SK-N-SH (cell line): ENCODE measurements at regions not wholly inside any gene's neighbourhood (a gene's known extent, or its start where the extent isn't known, plus 50 kb on each side); places are given as distances from the start of the nearest gene placed in this dataset.

ENCODE experiments used
- CTCF ChIA-PET: fragments of 300-600, 350-600 bp; formaldehyde crosslinking; extraction: SDS; loops from one replicate; lab custom pipeline; 2021; lab: Yijun Ruan, JAX
- POLR2A ChIA-PET: fragments of 350-600 bp; sonication (Branson Sonifier 250); formaldehyde crosslinking; extraction: SDS; loops from one replicate; lab custom pipeline; 2020; ENCODE audit warnings: antibody characterized with exemption, inconsistent platforms; lab: Yijun Ruan, JAX
- DNase-seq: peaks from one replicate; pipeline ENCODE4 v3.0.0; 2012
- H2AFZ ChIP-seq: fragments of 200-600 bp; sonication (generic); 2 replicates; pipeline ENCODE4 v1.8.1; 2016; ENCODE audit warnings: antibody characterized with exemption, mild to moderate bottlenecking, low read depth
- H3F3A ChIP-seq: fragments of 200-600 bp; sonication (generic); replicated peaks from 2 replicates; pipeline ENCODE3; 2016; ENCODE audit warnings: antibody characterized with exemption, mild to moderate bottlenecking; ENCODE audit not compliant: insufficient read depth
- H3K27ac ChIP-seq, 2 experiments: fragments of 200-500 bp in 1 of 2; fragments of 200-600 bp in 1 of 2; sonication (Bioruptor generic) in 1 of 2; sonication (generic), shearing (Covaris generic) in 1 of 2; 2 replicates each; pipeline versions ENCODE4 v1.5.1 to v1.6.1; 2014 to 2016; ENCODE audit warnings: low read depth in 2 of 2, inconsistent platforms in 1 of 2, low read length in 1 of 2, mild to moderate bottlenecking in 1 of 2, mixed read lengths in 1 of 2
- H3K27me3 ChIP-seq: fragments of 200-600 bp; sonication (generic), shearing (Covaris generic); 2 replicates; pipeline ENCODE4 v1.6.1; 2016; ENCODE audit warnings: mixed run types; ENCODE audit not compliant: insufficient read depth
- H3K36me3 ChIP-seq, 2 experiments: fragments of 200-500 bp in 1 of 2; fragments of 200-600 bp in 1 of 2; sonication (Bioruptor generic) in 1 of 2; sonication (generic) in 1 of 2; replicated peaks in 1 of 2; 2 replicates each; pipeline versions ENCODE3 to v1.5.1; 2014 to 2016; ENCODE audit warnings: low read length in 1 of 2, mild to moderate bottlenecking in 1 of 2; ENCODE audit not compliant: insufficient read depth in 2 of 2, control insufficient read depth in 1 of 2
- H3K4me1 ChIP-seq, 2 experiments: fragments of 200-500 bp in 1 of 2; fragments of 200-600 bp in 1 of 2; sonication (Bioruptor generic) in 1 of 2; sonication (generic), shearing (Covaris generic) in 1 of 2; 2 replicates each; pipeline versions ENCODE4 v1.5.1 to v1.6.1; 2014 to 2016; ENCODE audit warnings: low read depth in 1 of 2, low read length in 1 of 2, mixed run types in 1 of 2; ENCODE audit not compliant: insufficient read depth in 2 of 2, control insufficient read depth in 1 of 2
- H3K4me2 ChIP-seq: fragments of 200-600 bp; sonication (generic), shearing (Covaris generic); 2 replicates; pipeline ENCODE4 v1.6.1; 2017; ENCODE audit warnings: mixed run types
- H3K4me3 ChIP-seq, 2 experiments: fragments of 200-500 bp in 1 of 2; fragments of 200-600 bp in 1 of 2; sonication (Bioruptor generic) in 1 of 2; sonication (generic), shearing (Covaris generic) in 1 of 2; 2 replicates each; pipeline versions ENCODE4 v1.5.1 to v1.8.1; 2014 to 2016; ENCODE audit warnings: low read depth in 2 of 2, inconsistent platforms in 1 of 2, low read length in 1 of 2, mild to moderate bottlenecking in 1 of 2, mixed read lengths in 1 of 2, moderate library complexity in 1 of 2
- H3K79me2 ChIP-seq: fragments of 200-600 bp; sonication (generic); 2 replicates; pipeline ENCODE4 v1.8.1; 2017; ENCODE audit warnings: mild to moderate bottlenecking; ENCODE audit not compliant: insufficient read depth
- H3K9ac ChIP-seq: fragments of 200-600 bp; sonication (generic); 2 replicates; pipeline ENCODE4 v1.6.1; 2017; ENCODE audit warnings: mixed run types
- H3K9me2 ChIP-seq: fragments of 200-600 bp; sonication (generic); 2 replicates; pipeline ENCODE4 v1.6.1; 2017; ENCODE audit warnings: mixed run types
- H3K9me3 ChIP-seq: fragments of 200-600 bp; sonication (generic); 2 replicates; pipeline ENCODE4 v1.6.1; 2017; ENCODE audit warnings: mixed run types, mild to moderate bottlenecking, moderate library complexity
- H4K20me1 ChIP-seq: fragments of 200-600 bp; sonication (generic); 2 replicates; pipeline ENCODE4 v1.6.1; 2017; ENCODE audit warnings: mild to moderate bottlenecking, mixed run types; ENCODE audit not compliant: insufficient read depth
- CHD2 ChIP-seq: fragments of 150-350 bp; IDR thresholded peaks from 2 replicates; pipeline ENCODE4 v1.6.1; 2018; ENCODE audit warnings: low read length; ENCODE audit not compliant: partially characterized antibody
- FOSL2 ChIP-seq: IDR thresholded peaks from 2 replicates; pipeline ENCODE4 v1.4.0; 2012; ENCODE audit warnings: low read depth, mild to moderate bottlenecking, moderate library complexity, borderline replicate concordance
- FOXJ3 ChIP-seq: sonication (generic); formaldehyde crosslinking; IDR thresholded peaks from 2 replicates; pipeline ENCODE4 v1.5.1; 2020; ENCODE audit warnings: mild to moderate bottlenecking, missing genetic modification reagents
- GABPA ChIP-seq: IDR thresholded peaks from 2 replicates; pipeline ENCODE4 v1.4.0; 2012; ENCODE audit warnings: low read depth, mild to moderate bottlenecking
- GATA2 ChIP-seq: sonication (generic); formaldehyde crosslinking; IDR thresholded peaks from 2 replicates; pipeline ENCODE4 v1.5.0; 2020; ENCODE audit warnings: mild to moderate bottlenecking, missing genetic modification reagents
- JUND ChIP-seq: IDR thresholded peaks from 2 replicates; pipeline ENCODE4 v1.4.0; 2012
- MAX ChIP-seq: IDR thresholded peaks from 2 replicates; pipeline ENCODE4 v1.4.0; 2012; ENCODE audit warnings: low read depth
- NRF1 ChIP-seq: IDR thresholded peaks from 2 replicates; pipeline ENCODE4 v1.6.1; 2012; ENCODE audit warnings: low read depth, mild to moderate bottlenecking, low read length
- REST ChIP-seq: IDR thresholded peaks from 2 replicates; pipeline ENCODE4 v1.6.1; 2012; ENCODE audit warnings: mild to moderate bottlenecking, low read depth, low read length, moderate library complexity
- RFX5 ChIP-seq: IDR thresholded peaks from 2 replicates; pipeline ENCODE4 v1.6.1; 2012; ENCODE audit warnings: mild to moderate bottlenecking, improper control_type of control experiment, low read length
- RXRA ChIP-seq: IDR thresholded peaks from 2 replicates; pipeline ENCODE4 v1.4.0; 2012; ENCODE audit warnings: low read depth, mild to moderate bottlenecking, borderline replicate concordance
- TAF1 ChIP-seq: IDR thresholded peaks from 2 replicates; pipeline ENCODE4 v1.6.1; 2012; ENCODE audit warnings: low read depth, mild to moderate bottlenecking, low read length, moderate library complexity, borderline replicate concordance
- TCF12 ChIP-seq: IDR thresholded peaks from 2 replicates; pipeline ENCODE4 v1.4.0; 2012
- USF1 ChIP-seq: IDR thresholded peaks from 2 replicates; pipeline ENCODE4 v1.4.0; 2012; ENCODE audit warnings: low read depth, borderline replicate concordance
- YY1 ChIP-seq: IDR thresholded peaks from 2 replicates; pipeline ENCODE4 v1.4.0; 2012; ENCODE audit warnings: low read depth, mild to moderate bottlenecking
- ZBTB33 ChIP-seq: IDR thresholded peaks from 2 replicates; pipeline ENCODE4 v1.4.0; 2012; ENCODE audit warnings: low read depth, borderline replicate concordance
- WGBS: methylation state at CpG from one replicate; pipeline ENCODE4 v1.1.6; 2017; ENCODE audit warnings: low lambda C conversion rate; 5-methylcytosine and 5-hydroxymethylcytosine counted together
- TF ChIP-seq, protein P1 (sequence below): fragments of 200-600 bp; sonication (generic); IDR thresholded peaks from 2 replicates; pipeline ENCODE4 v1.6.1; 2017; ENCODE audit warnings: antibody characterized with exemption, mild to moderate bottlenecking, moderate library complexity
- TF ChIP-seq, protein P2 (sequence below): fragments of 150-350 bp; IDR thresholded peaks from 2 replicates; pipeline ENCODE4 v1.6.1; 2016; ENCODE audit warnings: mild to moderate bottlenecking, low read depth, low read length

- TF ChIP-seq, protein P1, sequence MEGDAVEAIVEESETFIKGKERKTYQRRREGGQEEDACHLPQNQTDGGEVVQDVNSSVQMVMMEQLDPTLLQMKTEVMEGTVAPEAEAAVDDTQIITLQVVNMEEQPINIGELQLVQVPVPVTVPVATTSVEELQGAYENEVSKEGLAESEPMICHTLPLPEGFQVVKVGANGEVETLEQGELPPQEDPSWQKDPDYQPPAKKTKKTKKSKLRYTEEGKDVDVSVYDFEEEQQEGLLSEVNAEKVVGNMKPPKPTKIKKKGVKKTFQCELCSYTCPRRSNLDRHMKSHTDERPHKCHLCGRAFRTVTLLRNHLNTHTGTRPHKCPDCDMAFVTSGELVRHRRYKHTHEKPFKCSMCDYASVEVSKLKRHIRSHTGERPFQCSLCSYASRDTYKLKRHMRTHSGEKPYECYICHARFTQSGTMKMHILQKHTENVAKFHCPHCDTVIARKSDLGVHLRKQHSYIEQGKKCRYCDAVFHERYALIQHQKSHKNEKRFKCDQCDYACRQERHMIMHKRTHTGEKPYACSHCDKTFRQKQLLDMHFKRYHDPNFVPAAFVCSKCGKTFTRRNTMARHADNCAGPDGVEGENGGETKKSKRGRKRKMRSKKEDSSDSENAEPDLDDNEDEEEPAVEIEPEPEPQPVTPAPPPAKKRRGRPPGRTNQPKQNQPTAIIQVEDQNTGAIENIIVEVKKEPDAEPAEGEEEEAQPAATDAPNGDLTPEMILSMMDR = no peak
- TF ChIP-seq FOXJ3 (CRISPR knock-in tag) (no peak), REST (no peak), TCF12 (no peak), JUND (no peak), RXRA (no peak), FOSL2 (no peak)
These were observed 250.2 kb downstream of the C12orf50 start (continued) for GRCh38 chr12:87779016-87779415.

DNA sequence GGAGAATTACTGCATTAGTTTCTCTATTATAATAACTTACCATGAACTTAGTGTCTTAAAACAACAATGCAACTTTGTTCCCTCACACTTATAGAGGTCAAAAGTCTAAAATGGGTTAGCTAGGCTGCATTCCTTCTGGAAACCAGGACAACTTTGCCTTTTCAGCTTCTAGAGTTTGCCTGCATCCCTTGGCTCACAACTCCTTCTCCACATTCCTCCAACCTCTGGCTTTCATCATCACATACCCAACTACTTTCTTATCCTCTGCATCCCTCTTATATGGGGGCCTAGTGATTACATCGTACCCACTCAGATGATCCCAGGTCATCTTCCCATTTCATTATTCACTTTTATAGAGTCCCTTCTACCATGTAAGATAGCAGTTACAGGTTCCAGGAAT is 251.1 kb downstream of the C12orf50 start:
- TF ChIP-seq FOXJ3 (CRISPR knock-in tag) = no peak
- TF ChIP-seq CHD2 = no peak
- no peak for TF ChIP-seq NRF1
- no peak for TF ChIP-seq YY1
- TF ChIP-seq MAX = no peak
- TF ChIP-seq GABPA = no peak
- TF ChIP-seq RFX5 = no peak
- no peak for TF ChIP-seq TAF1
- TF ChIP-seq, protein P2, sequence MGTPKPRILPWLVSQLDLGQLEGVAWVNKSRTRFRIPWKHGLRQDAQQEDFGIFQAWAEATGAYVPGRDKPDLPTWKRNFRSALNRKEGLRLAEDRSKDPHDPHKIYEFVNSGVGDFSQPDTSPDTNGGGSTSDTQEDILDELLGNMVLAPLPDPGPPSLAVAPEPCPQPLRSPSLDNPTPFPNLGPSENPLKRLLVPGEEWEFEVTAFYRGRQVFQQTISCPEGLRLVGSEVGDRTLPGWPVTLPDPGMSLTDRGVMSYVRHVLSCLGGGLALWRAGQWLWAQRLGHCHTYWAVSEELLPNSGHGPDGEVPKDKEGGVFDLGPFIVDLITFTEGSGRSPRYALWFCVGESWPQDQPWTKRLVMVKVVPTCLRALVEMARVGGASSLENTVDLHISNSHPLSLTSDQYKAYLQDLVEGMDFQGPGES = no peak
- TF ChIP-seq GATA2 (CRISPR knock-in tag) = no peak
- TF ChIP-seq USF1 = no peak
- no peak for TF ChIP-seq RXRA
- TF ChIP-seq ZBTB33 = no peak
- no peaks in the 10 kb centered on the region for H3K36me3 ChIP-seq
- no peak overlapping the region for H3K4me2 ChIP-seq
- no peak for DNase-seq
- no peak overlapping the region for H3K27ac ChIP-seq
- no peaks in the 10 kb centered on the region for H4K20me1 ChIP-seq
- no peaks in the 10 kb centered on the region for H3K9me2 ChIP-seq
- H3K4me3 ChIP-seq = no peak overlapping the region
- H3K4me1 ChIP-seq = no peaks in the 10 kb centered on the region; a peak in 1 of 4 replicates
- H3K27me3 ChIP-seq = no peaks in the 10 kb centered on the region
- no peaks in the 10 kb centered on the region for H3K9me3 ChIP-seq
- WGBS = 41% methylated on average over 1 of the region's 1 CpG
- H3F3A ChIP-seq = no peaks in the 10 kb centered on the region
- CTCF ChIA-PET = interaction anchor here (2.1 kb wide), 1 partner anchor 14 kb away, joined by 4 read pairs; no protein-coding TSS in a partner anchor
- POLR2A ChIA-PET = no interaction called here
- no peaks in the 10 kb centered on the region for H3K79me2 ChIP-seq
- H3K9ac ChIP-seq = no peak overlapping the region
- no peak overlapping the region for H2AFZ ChIP-seq
